Brain microvascular endothelial cell (primary cell): ENCODE measurements at regions not wholly inside any gene's neighbourhood (a gene's known extent, or its start where the extent isn't known, plus 50 kb on each side); places are given as distances from the start of the nearest gene placed in this dataset.

ENCODE experiments used
- DNase-seq: peaks from one replicate; pipeline ENCODE4 v3.0.0-alpha.2; 2020
- H3K27ac ChIP-seq: fragments of 250-450 bp; sonication (Bioruptor Pico); 2 replicates; pipeline ENCODE4 v1.5.1; 2020; ENCODE audit warnings: mild to moderate bottlenecking, moderate library complexity
- H3K27me3 ChIP-seq: fragments of 250-450 bp; sonication (Bioruptor Pico); replicated peaks from 2 replicates; pipeline ENCODE4 v1.5.1; 2020; ENCODE audit warnings: mild to moderate bottlenecking
- H3K36me3 ChIP-seq: fragments of 250-450 bp; sonication (Bioruptor Pico); replicated peaks from 2 replicates; pipeline ENCODE4 v1.5.1; 2020; ENCODE audit warnings: mild to moderate bottlenecking
- H3K4me3 ChIP-seq: 2 replicates; pipeline ENCODE4 v1.5.1; 2011; ENCODE audit warnings: low read depth, mild to moderate bottlenecking, control low read depth, low read length, moderate library complexity
- in situ Hi-C: cut with HindIII; loops from 2 replicates; pipeline ENCODE4 v1.10.0; 2017; ENCODE audit warnings: low sequenced_read_pairs, low pct_ligation_motif_present
- TF ChIP-seq, protein P1 (sequence below): IDR thresholded peaks from 2 replicates; pipeline ENCODE4 v1.5.1; 2011; ENCODE audit warnings: low read depth, mild to moderate bottlenecking, moderate library complexity, low read length, control low read depth, inconsistent platforms; ENCODE audit errors: missing control alignments

- no peak overlapping the region for H3K27ac ChIP-seq
- no peak for DNase-seq
- H3K27me3 ChIP-seq: no peaks in the 10 kb centered on the region
- no peak overlapping the region for H3K4me3 ChIP-seq
- in situ Hi-C loops: no loop called here
- no peaks in the 10 kb centered on the region for H3K36me3 ChIP-seq
- TF ChIP-seq, protein P1, sequence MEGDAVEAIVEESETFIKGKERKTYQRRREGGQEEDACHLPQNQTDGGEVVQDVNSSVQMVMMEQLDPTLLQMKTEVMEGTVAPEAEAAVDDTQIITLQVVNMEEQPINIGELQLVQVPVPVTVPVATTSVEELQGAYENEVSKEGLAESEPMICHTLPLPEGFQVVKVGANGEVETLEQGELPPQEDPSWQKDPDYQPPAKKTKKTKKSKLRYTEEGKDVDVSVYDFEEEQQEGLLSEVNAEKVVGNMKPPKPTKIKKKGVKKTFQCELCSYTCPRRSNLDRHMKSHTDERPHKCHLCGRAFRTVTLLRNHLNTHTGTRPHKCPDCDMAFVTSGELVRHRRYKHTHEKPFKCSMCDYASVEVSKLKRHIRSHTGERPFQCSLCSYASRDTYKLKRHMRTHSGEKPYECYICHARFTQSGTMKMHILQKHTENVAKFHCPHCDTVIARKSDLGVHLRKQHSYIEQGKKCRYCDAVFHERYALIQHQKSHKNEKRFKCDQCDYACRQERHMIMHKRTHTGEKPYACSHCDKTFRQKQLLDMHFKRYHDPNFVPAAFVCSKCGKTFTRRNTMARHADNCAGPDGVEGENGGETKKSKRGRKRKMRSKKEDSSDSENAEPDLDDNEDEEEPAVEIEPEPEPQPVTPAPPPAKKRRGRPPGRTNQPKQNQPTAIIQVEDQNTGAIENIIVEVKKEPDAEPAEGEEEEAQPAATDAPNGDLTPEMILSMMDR: no peak
These were observed 1443.2 kb downstream of the SUCLG1 start for GRCh38 chr2:83015900-83016299.

GRCh38 chr2:83015035-83015715, 1443.9 kb downstream of the SUCLG1 start:
- H3K4me3 ChIP-seq: no peak overlapping the region
- TF ChIP-seq, protein P1: no peak
- no peaks in the 10 kb centered on the region for H3K27me3 ChIP-seq
- DNase-seq: no peak
- no peaks in the 10 kb centered on the region for H3K36me3 ChIP-seq
- no peak overlapping the region for H3K27ac ChIP-seq
- in situ Hi-C loops: no loop called here

DNA sequence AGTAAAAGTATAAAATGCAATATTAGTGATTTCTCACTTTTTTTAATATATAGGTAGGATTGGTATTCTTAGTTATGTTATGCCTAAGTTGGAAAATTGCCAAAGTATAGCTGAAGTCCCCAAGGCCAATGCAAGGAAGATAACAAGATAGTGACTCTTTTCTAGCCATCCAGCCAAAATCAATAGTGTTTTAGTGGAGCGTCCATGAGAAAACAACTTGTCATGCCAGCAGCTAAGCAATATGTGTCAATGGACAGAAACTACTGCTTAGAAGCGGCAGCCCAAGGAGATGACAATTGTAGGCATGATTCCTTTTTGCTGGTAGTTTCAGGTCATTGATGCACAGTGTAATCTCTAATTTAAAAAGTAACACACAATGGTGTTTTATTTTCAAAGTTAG, 1444.6 kb downstream of the SUCLG1 start:
- H3K27ac ChIP-seq: no peak overlapping the region
- H3K4me3 ChIP-seq: no peak overlapping the region
- TF ChIP-seq, protein P1: no peak
- no peaks in the 10 kb centered on the region for H3K27me3 ChIP-seq
- in situ Hi-C loops: no loop called here
- DNase-seq: no peak
- no peaks in the 10 kb centered on the region for H3K36me3 ChIP-seq

- no peaks in the 10 kb centered on the region for H3K36me3 ChIP-seq
- no peak overlapping the region for H3K4me3 ChIP-seq
- H3K27ac ChIP-seq: no peak overlapping the region
- DNase-seq: no peak
- in situ Hi-C loops: no loop called here
- H3K27me3 ChIP-seq: no peaks in the 10 kb centered on the region
- TF ChIP-seq, protein P1: no peak
These were observed 1452.1 kb downstream of the SUCLG1 start for GRCh38 chr2:83006961-83007360.

GRCh38 chr2:83003555-83003954, 1455.5 kb downstream of the SUCLG1 start:
- DNase-seq: no peak
- Histone ChIP-seq H3K36me3 (no peaks in the 10 kb centered on the region), H3K4me3 (no peak overlapping the region), H3K27me3 (no peaks in the 10 kb centered on the region), H3K27ac (no peak overlapping the region)
- TF ChIP-seq, protein P1: no peak
- in situ Hi-C loops: no loop called here

- Histone ChIP-seq H3K27me3 (no peaks in the 10 kb centered on the region), H3K27ac (no peak overlapping the region), H3K36me3 (no peaks in the 10 kb centered on the region), H3K4me3 (no peak overlapping the region)
- TF ChIP-seq, protein P1: no peak
- in situ Hi-C loops: no loop called here
- DNase-seq: no peak
These were observed 1456.4 kb downstream of the SUCLG1 start for GRCh38 chr2:83002706-83003105.
